ENCODE measurements at regions not wholly inside any gene's neighbourhood (a gene's known extent, or its start where the extent isn't known, plus 50 kb on each side); places are given as distances from the start of the nearest gene placed in this dataset.

DNA sequence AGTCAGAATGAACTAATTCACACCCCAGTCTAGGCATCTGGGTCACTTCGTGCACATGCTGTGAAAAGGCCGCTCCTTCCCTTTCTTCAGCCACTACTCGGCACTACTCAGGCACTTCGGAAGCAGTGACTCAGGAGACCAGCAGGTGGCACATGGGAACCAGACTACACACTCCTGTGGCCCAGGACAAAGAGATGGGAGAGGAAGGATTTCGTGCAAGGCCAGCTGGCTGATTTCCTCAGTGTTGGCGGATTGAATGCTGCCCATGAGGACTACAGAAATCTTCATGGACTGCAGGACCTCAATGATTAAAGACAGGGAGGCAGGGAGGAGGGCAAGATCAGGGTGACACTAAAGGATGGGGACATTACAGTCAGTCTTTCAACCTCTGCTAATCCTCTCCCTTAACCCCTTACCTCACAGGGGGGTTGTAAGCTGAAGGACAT, 117.8 kb upstream of the SPACA1 start:
- DNase-seq (peak; percentile 83 to 93 (median 87)), FAIRE-seq (peak; percentile 29)
- no peak overlapping the region for H3K27ac ChIP-seq (ENCODE audit: low read depth in 2 of 2, low read length in 2 of 2)
- H3K27me3 ChIP-seq (ENCODE audit: control insufficient read depth, insufficient read depth, low read length): no peaks in the 10 kb centered on the region
- no peaks in the 10 kb centered on the region for H3K9me3 ChIP-seq (ENCODE audit: control insufficient read depth in 2 of 3, insufficient read depth in 1 of 3, low read length in 3 of 3)
- intact Hi-C loops (cut with DNase I): no loop called here
- no peaks in the 10 kb centered on the region for H3K4me1 ChIP-seq (ENCODE audit: control insufficient read depth in 2 of 3, insufficient read depth in 2 of 3, low read depth in 1 of 3, low read length in 3 of 3)
- H3K9ac ChIP-seq (ENCODE audit: low read length in 3 of 3): no peak overlapping the region
- TF ChIP-seq CTCF (IDR thresholded peaks at IDR 0.05; ENCODE audit: borderline replicate concordance, extremely low read depth, insufficient read depth): peak; percentile 87
- no peak overlapping the region for H3K4me3 ChIP-seq (ENCODE audit: low read length in 3 of 3)
- no peaks in the 10 kb centered on the region for H3K36me3 ChIP-seq (ENCODE audit: control insufficient read depth in 2 of 3, insufficient read depth in 3 of 3, low read length in 3 of 3)

DNA sequence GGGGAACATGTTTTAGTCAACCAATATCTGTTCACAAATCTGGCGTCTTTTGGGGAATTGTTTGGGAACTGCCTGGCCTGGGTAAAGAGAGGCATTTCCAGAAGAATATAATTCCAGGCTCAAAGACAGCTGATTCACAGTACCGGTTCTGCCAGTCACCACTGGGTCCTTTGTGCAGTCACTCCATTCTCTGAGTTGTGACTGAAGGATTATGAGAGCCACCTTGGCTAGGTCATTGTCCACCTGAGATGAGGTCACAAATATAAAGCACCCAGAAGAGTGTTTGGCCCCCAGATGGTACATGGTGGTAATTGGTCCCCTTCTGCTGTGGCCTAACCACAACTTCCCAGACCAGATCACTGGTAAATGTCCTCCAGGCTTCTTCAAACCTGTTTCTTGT, 121.0 kb upstream of the SPACA1 start:
- Histone ChIP-seq H3K4me3 (ENCODE audit: low read length in 3 of 3) (no peak overlapping the region), H3K27ac (ENCODE audit: low read depth in 2 of 2, low read length in 2 of 2) (no peak overlapping the region), H3K27me3 (ENCODE audit: control insufficient read depth, insufficient read depth, low read length) (no peaks in the 10 kb centered on the region), H3K36me3 (ENCODE audit: control insufficient read depth in 2 of 3, insufficient read depth in 3 of 3, low read length in 3 of 3) (no peaks in the 10 kb centered on the region), H3K9me3 (ENCODE audit: control insufficient read depth in 2 of 3, insufficient read depth in 1 of 3, low read length in 3 of 3) (no peaks in the 10 kb centered on the region), H3K9ac (ENCODE audit: low read length in 3 of 3) (no peak overlapping the region), H3K4me1 (ENCODE audit: control insufficient read depth in 2 of 3, insufficient read depth in 2 of 3, low read depth in 1 of 3, low read length in 3 of 3) (no peaks in the 10 kb centered on the region)
- intact Hi-C loops (cut with DNase I): no loop called here
- FAIRE-seq (no peak), DNase-seq (no peak)
- TF ChIP-seq CTCF (IDR thresholded peaks at IDR 0.05; ENCODE audit: borderline replicate concordance, extremely low read depth, insufficient read depth): no peak

DNA sequence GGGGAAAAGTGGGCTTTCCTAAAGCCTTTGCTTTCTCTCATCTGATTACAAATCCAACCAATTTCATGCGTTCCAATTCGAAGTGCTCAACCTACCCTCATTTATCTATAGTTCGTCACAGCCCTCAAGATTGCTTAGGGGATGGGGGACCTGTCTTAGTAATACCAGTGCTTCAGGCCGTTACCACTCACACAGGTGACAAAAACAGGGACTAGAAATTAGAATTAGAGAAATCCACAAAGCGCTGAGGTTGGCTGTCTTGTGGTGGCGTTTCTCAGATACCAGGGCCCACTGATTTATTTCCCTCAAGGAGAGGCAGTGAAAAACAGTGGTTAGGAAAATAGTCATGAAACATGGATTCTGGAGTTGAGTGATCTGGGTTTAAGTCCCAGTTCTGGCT, 121.6 kb upstream of the SPACA1 start:
- intact Hi-C loops (cut with DNase I): no loop called here
- FAIRE-seq: no peak

More for the DNA sequence above, 121.6 kb upstream of the SPACA1 start:
- H3K4me3 ChIP-seq (ENCODE audit: low read length in 3 of 3): no peak overlapping the region
- H3K36me3 ChIP-seq (ENCODE audit: control insufficient read depth in 2 of 3, insufficient read depth in 3 of 3, low read length in 3 of 3): no peaks in the 10 kb centered on the region
- H3K4me1 ChIP-seq (ENCODE audit: control insufficient read depth in 2 of 3, insufficient read depth in 2 of 3, low read depth in 1 of 3, low read length in 3 of 3): no peaks in the 10 kb centered on the region
- no peaks in the 10 kb centered on the region for H3K27me3 ChIP-seq (ENCODE audit: control insufficient read depth, insufficient read depth, low read length)
- H3K9ac ChIP-seq (ENCODE audit: low read length in 3 of 3): no peak overlapping the region
- no peak overlapping the region for H3K27ac ChIP-seq (ENCODE audit: low read depth in 2 of 2, low read length in 2 of 2)
- no peak for DNase-seq
- no peaks in the 10 kb centered on the region for H3K9me3 ChIP-seq (ENCODE audit: control insufficient read depth in 2 of 3, insufficient read depth in 1 of 3, low read length in 3 of 3)
- TF ChIP-seq CTCF (IDR thresholded peaks at IDR 0.05; ENCODE audit: borderline replicate concordance, extremely low read depth, insufficient read depth): no peak

Measured in kidney (tissue), 13 donors.